ENCODE measurements at regions not wholly inside any gene's neighbourhood (a gene's known extent, or its start where the extent isn't known, plus 50 kb on each side); places are given as distances from the start of the nearest gene placed in this dataset.

GRCh38 chr2:107108556-107108955 lies 222.6 kb upstream of the ST6GAL2 start:
- Mint-ChIP-seq H3K4me1 (no peaks in the 10 kb centered on the region), H3K9me3 (peaks cover 4 to 8% of the 10 kb centered on the region in 2 experiments; a peak in 3 of 5 replicates), H3K27me3 (ENCODE audit: low read depth) (no peaks in the 10 kb centered on the region), H3K27ac (no peak overlapping the region), H3K4me3 (no peak overlapping the region), H3K36me3 (ENCODE audit: insufficient read depth in 1 of 3, low read depth in 3 of 3) (no peaks in the 10 kb centered on the region; a peak in 1 of 7 replicates)
- H3K27ac ChIP-seq (ENCODE audit: insufficient read length, low read depth, low read length): no peak overlapping the region
- H3K4ac ChIP-seq (ENCODE audit: low read depth, low read length): no peak overlapping the region
- H2AFZ ChIP-seq (ENCODE audit: low read length): no peak overlapping the region
- no peak overlapping the region for H3K23ac ChIP-seq (ENCODE audit: insufficient read length, low read depth, low read length)
- no peak overlapping the region for H4K5ac ChIP-seq (ENCODE audit: insufficient read length, low read depth, low read length)
- no peak overlapping the region for H3K18ac ChIP-seq (ENCODE audit: insufficient read length, low read depth, low read length)
- H3T11ph ChIP-seq (ENCODE audit: low read length): no peak overlapping the region
- no peak overlapping the region for H2BK12ac ChIP-seq (ENCODE audit: insufficient read length, low read depth, low read length)
- no peaks in the 10 kb centered on the region for H3K23me2 ChIP-seq (ENCODE audit: insufficient read length, low read depth, low read length, poor library complexity, severe bottlenecking)
- no peak overlapping the region for H2BK120ac ChIP-seq (ENCODE audit: low read depth, low read length, poor library complexity, severe bottlenecking)
- DNase-seq: no peak
- H3K14ac ChIP-seq (ENCODE audit: insufficient read depth, low read length): no peak overlapping the region
- no peak overlapping the region for H2BK5ac ChIP-seq (ENCODE audit: insufficient read length, low read length)
- H4K8ac ChIP-seq (replicated peaks; ENCODE audit: insufficient read length, low read depth, low read length): no peak overlapping the region
- TF ChIP-seq CTCF (conservative IDR thresholded peaks at IDR 0.05): no peak
- no peak overlapping the region for H3K56ac ChIP-seq (ENCODE audit: insufficient read length, low read depth, low read length)
- H3K27me3 ChIP-seq (ENCODE audit: insufficient read depth, low read length): no peaks in the 10 kb centered on the region
- H3K9ac ChIP-seq (ENCODE audit: extremely low read depth, insufficient read length, low read length): no peak overlapping the region
- no peaks in the 10 kb centered on the region for H3K79me2 ChIP-seq (ENCODE audit: insufficient read depth, low read length)
- no peak overlapping the region for H2AK5ac ChIP-seq (ENCODE audit: insufficient read length, low read length)
- no CpG with 5 or more reads among the region's 2 CpGs for WGBS (ENCODE audit: extremely low coverage, insufficient read length, low lambda C conversion rate)
- H4K20me1 ChIP-seq (ENCODE audit: control insufficient read depth, insufficient read depth, insufficient read length): no peaks in the 10 kb centered on the region
- H3K4me2 ChIP-seq (ENCODE audit: insufficient read depth, insufficient read length, low read length): no peak overlapping the region
- H4K91ac ChIP-seq (ENCODE audit: insufficient read length, low read depth, low read length): no peak overlapping the region
- no peak overlapping the region for H2BK15ac ChIP-seq (ENCODE audit: low read depth, low read length)
- H3K79me1 ChIP-seq (ENCODE audit: insufficient read depth, low read depth, low read length, poor library complexity, severe bottlenecking): no peaks in the 10 kb centered on the region
- H3K9me3 ChIP-seq (ENCODE audit: control insufficient read depth, low read depth, low read length): no peaks in the 10 kb centered on the region
- no peak overlapping the region for H2BK20ac ChIP-seq (ENCODE audit: low read depth, low read length, poor library complexity, severe bottlenecking)
- H3K4me1 ChIP-seq (ENCODE audit: insufficient read depth, low read length): no peaks in the 10 kb centered on the region

Data from H9 (cell line).